ENCODE measurements at regions not wholly inside any gene's neighbourhood (a gene's known extent, or its start where the extent isn't known, plus 50 kb on each side); places are given as distances from the start of the nearest gene placed in this dataset.

GRCh38 chr1:222924136-222924706 lies 109.4 kb downstream of the DISP1 start:
- Histone ChIP-seq H3K9me1 (replicated peaks; ENCODE audit: control insufficient read depth, extremely low read depth, insufficient read depth, low read length) (no peaks in the 10 kb centered on the region), H3K4me2 (ENCODE audit: insufficient read depth, low read length) (no peak overlapping the region), H3K9ac (replicated peaks; ENCODE audit: extremely low read depth, insufficient read depth, low read length) (no peak overlapping the region), H3K9me3 (replicated peaks; ENCODE audit: control insufficient read depth, insufficient read depth, low read length) (no peaks in the 10 kb centered on the region), H2AFZ (ENCODE audit: low read depth, low read length) (no peak overlapping the region), H3K79me2 (ENCODE audit: control insufficient read depth, insufficient read depth, low read length) (no peaks in the 10 kb centered on the region), H3K4me1 (ENCODE audit: control insufficient read depth, extremely low read depth, insufficient read depth, low read length) (no peaks in the 10 kb centered on the region), H3K4me3 (replicated peaks in 1 of 3; ENCODE audit: insufficient read depth in 1 of 3, low read depth in 1 of 3, low read length in 3 of 3) (no peak overlapping the region), H3K36me3 (ENCODE audit: control insufficient read depth in 2 of 2, extremely low read depth in 1 of 2, insufficient read depth in 2 of 2, low read length in 2 of 2) (no peaks in the 10 kb centered on the region), H3K27ac (ENCODE audit: insufficient read depth, low read depth, low read length) (no peak overlapping the region), H4K20me1 (replicated peaks; ENCODE audit: control insufficient read depth, extremely low read depth, insufficient read depth, low read length) (no peaks in the 10 kb centered on the region), H3K27me3 (ENCODE audit: control insufficient read depth in 2 of 2, insufficient read depth in 2 of 2, low read length in 2 of 2) (no peaks in the 10 kb centered on the region)
- dilution Hi-C loops (cut with MboI; ENCODE audit: extremely low pct_ligation_motif_present, low sequenced_read_pairs), result no loop called here
- ChIA-PET POLR2A (no interaction called here), CTCF (no interaction called here)
- DNase-seq (ENCODE audit: low read depth, low spot score), result no peak
- intact Hi-C loops (cut with micrococcal nuclease), result no loop called here
- TF ChIP-seq JUN (IDR thresholded peaks at IDR 0.05; ENCODE audit: borderline replicate concordance, insufficient read depth, insufficient read length, low read depth), result no peak
- TF ChIP-seq POLR2A (IDR thresholded peaks at IDR 0.05; ENCODE audit: low read depth, low read length), result no peak
- TF ChIP-seq MYC (IDR thresholded peaks at IDR 0.05; ENCODE audit: low read depth, low read length), result no peak
- TF ChIP-seq FOS (IDR thresholded peaks at IDR 0.05; ENCODE audit: borderline replicate concordance, insufficient read depth, low read length), result no peak
- no peak for TF ChIP-seq POLR2AphosphoS5 (IDR thresholded peaks at IDR 0.05; ENCODE audit: insufficient read depth, low read depth, low read length)
- no peak for TF ChIP-seq GATA2 (IDR thresholded peaks at IDR 0.05; ENCODE audit: insufficient read depth, insufficient read length, low read depth, low read length)
- TF ChIP-seq MAX (IDR thresholded peaks at IDR 0.05; ENCODE audit: insufficient read depth, insufficient read length), result no peak
- TF ChIP-seq CTCF (IDR thresholded peaks at IDR 0.05; ENCODE audit: extremely low read depth in 1 of 2, insufficient read depth in 1 of 2, low read depth in 1 of 2, low read length in 2 of 2), result no peak
- no peak for TF ChIP-seq EZH2 (IDR thresholded peaks at IDR 0.05; ENCODE audit: borderline replicate concordance, low read depth, low read length, severe bottlenecking)
- FAIRE-seq, result no peak
- BruUV-seq (replicated peaks), result no TSS peak
